ENCODE measurements at regions not wholly inside any gene's neighbourhood (a gene's known extent, or its start where the extent isn't known, plus 50 kb on each side); places are given as distances from the start of the nearest gene placed in this dataset.

DNA sequence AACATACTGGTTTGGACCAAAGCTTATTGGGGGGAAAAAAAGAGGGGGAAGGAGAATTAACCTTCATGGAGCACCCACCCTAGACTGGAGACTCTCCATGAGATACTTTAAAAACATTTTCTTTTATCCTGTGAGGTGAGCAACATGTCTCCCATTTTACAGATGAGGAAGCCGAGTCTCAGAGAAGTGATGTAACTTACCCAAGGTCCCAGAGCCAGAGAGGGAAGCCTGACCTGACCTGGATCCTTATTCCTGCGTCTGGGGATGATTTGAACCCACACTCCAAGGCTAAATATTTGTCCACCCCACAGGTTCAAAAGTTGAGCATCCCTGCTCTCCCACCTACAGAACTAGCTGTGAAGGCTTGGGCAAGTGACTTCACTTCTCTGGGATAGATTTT, 137.9 kb upstream of the JUN start:
- TF ChIP-seq, protein P1, sequence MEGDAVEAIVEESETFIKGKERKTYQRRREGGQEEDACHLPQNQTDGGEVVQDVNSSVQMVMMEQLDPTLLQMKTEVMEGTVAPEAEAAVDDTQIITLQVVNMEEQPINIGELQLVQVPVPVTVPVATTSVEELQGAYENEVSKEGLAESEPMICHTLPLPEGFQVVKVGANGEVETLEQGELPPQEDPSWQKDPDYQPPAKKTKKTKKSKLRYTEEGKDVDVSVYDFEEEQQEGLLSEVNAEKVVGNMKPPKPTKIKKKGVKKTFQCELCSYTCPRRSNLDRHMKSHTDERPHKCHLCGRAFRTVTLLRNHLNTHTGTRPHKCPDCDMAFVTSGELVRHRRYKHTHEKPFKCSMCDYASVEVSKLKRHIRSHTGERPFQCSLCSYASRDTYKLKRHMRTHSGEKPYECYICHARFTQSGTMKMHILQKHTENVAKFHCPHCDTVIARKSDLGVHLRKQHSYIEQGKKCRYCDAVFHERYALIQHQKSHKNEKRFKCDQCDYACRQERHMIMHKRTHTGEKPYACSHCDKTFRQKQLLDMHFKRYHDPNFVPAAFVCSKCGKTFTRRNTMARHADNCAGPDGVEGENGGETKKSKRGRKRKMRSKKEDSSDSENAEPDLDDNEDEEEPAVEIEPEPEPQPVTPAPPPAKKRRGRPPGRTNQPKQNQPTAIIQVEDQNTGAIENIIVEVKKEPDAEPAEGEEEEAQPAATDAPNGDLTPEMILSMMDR (IDR thresholded peaks at IDR 0.05) = no peak

DNA sequence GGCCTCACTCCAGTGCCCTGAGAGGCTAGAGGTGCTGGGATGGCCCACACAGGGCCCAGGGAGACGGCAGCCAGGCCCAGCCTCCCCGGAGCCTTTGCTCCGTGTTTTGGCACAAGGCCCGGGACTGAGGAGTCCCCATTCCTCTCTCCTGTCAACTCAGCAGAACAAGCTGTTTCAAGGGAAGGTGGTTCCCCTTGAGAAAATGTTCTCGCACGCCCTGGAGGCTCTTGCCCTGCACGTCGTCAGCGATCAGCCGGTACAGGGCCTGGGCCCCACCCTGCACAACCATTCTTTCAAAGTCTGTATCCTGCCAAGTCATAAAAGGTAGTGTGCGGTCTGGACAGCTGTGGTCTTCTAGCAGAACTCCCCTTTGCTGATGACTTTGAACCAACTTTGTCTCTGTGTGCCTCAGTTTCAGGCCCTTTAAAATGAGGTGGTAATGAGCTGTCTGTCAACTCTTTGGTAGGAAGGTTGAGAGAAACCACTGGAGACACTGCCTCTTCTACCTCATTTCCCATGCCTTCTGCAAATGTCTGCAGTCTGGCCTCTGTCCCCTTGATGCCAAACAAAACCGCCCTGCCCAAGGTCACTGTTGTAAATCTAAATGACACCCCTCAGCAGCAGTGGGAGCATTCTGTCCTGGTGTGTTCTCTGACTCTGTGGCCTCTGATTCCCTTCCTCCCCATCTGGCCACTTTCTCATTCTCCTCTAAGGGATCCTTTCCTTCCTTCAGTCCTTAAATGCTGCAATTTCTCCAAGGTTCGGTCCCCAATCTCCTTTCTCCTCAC, 138.6 kb upstream of the JUN start:
- TF ChIP-seq, protein P1 (IDR thresholded peaks at IDR 0.05) = no peak

DNA sequence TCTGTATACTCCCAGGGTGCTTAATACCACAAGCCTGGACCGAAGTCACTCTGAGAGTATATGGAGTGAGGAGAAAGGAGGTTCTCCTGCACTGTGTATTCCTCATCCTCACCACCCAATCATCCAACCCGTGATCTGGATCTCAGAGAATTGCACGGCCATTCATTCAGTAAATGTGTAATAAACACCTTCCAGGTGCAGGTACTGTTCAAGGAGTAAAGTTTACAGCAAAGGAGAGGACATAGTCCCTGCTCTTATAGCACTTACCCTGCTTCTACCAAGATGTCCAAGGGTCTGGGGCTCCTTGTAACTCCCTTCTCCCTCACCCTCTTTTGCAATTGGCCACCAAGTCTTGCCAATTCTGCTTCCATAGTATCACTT, 139.2 kb upstream of the JUN start:
- TF ChIP-seq, protein P1 (IDR thresholded peaks at IDR 0.05) = no peak

DNA sequence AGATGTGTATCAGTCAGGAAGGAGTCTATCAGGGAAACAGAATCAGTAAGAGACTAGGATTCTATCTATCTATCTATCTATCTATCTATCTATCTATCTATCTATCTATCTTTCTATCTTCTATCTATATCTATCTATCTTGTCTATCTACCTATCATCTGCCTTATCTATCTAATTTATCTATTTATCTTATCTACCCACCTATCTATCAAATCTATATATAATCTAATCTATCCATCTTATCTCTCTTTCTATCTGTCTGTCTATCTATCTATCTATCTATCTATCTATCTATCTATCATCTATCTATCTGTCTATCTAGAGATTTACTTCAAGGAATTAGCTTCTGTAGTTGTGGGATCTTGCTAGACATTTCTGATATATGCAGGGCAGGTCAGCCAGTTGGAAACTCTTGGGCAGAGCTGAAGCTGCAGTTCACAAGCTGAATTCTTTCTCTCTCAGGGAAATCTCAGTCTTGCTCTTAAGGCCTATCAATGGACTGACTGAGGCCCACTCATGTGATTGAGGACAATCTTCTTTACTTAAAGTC, 140.2 kb upstream of the JUN start:
- TF ChIP-seq, protein P1 (IDR thresholded peaks at IDR 0.05) = no peak

DNA sequence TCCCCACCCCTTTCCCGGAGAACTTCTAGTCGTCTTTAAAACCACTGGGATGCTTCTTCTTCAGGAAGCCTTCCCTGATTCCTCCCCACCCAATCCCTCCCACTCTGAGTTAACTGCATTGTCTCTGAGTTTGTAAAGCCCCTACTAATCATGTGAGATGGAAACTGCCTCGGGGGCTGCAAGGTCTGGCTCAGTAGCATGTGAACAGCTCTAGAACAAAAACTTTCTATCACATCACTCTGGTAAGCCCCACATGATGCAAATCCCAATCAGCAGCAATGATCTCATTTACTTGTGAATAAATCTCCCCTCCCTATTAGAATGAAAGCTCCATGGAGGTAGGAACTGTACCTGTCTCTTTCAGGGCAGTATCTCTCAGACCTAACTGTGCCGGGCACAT, 141.0 kb upstream of the JUN start:
- TF ChIP-seq, protein P1 (IDR thresholded peaks at IDR 0.05) = no peak

DNA sequence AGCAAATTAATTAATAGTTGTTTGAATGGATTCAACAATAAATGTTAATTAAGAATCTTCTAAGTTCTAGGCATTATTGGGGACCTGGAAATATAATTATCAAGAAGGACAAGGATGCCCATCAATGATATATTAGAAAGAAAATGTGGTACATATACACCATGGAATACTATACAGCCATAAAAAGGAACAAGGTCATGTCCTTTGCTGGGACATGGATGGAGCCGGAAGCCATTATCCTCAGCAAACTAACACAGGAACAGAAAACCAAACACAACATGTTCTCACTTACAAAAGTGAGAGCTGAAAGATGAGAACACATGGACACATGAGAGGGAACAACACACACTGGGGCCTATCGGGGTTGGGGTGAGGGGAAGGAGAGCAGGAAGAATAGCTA, 141.4 kb upstream of the JUN start:
- TF ChIP-seq, protein P1 (IDR thresholded peaks at IDR 0.05) = no peak

- TF ChIP-seq, protein P1 (IDR thresholded peaks at IDR 0.05) = no peak
Observed at GRCh38 chr1:58926152-58926551, 142.3 kb upstream of the JUN start.
